Subcutaneous abdominal adipose tissue (tissue), 5 donors: ENCODE measurements at regions not wholly inside any gene's neighbourhood (a gene's known extent, or its start where the extent isn't known, plus 50 kb on each side); places are given as distances from the start of the nearest gene placed in this dataset.
"Not testable (repeated sequence)": the region's sequence is repeated elsewhere in the genome, so short reads cannot be mapped to it uniquely, and the experiment has no call there.

ENCODE experiments used
- H3K27ac ChIP-seq: one replicate; pipeline ENCODE4 v1.7.0; 2013; ENCODE audit warnings: low read depth, mild to moderate bottlenecking, inconsistent platforms, low read length, moderate library complexity
- H3K27me3 ChIP-seq, 5 donors: one replicate each; pipeline ENCODE4 v1.7.0; 2013; ENCODE audit warnings: low read length in 5 of 5, inconsistent platforms in 1 of 5; ENCODE audit not compliant: control insufficient read depth in 5 of 5, insufficient read depth in 4 of 5
- H3K36me3 ChIP-seq, 5 donors: one replicate each; pipeline ENCODE4 v1.7.0; 2013; ENCODE audit warnings: low read length in 5 of 5; ENCODE audit not compliant: control insufficient read depth in 5 of 5, insufficient read depth in 5 of 5
- H3K4me1 ChIP-seq, 5 donors: one replicate each; pipeline ENCODE4 v1.7.0; 2013; ENCODE audit warnings: low read length in 5 of 5, mild to moderate bottlenecking in 3 of 5, moderate library complexity in 1 of 5; ENCODE audit not compliant: control insufficient read depth in 5 of 5, insufficient read depth in 5 of 5
- H3K4me3 ChIP-seq, 5 donors: one replicate each; pipeline ENCODE4 v1.7.0; 2013; ENCODE audit warnings: low read length in 5 of 5, low read depth in 1 of 5
- H3K9ac ChIP-seq, 5 donors: one replicate each; pipeline ENCODE4 v1.7.0; 2013; ENCODE audit warnings: low read length in 5 of 5, mild to moderate bottlenecking in 4 of 5, moderate library complexity in 3 of 5
- H3K9me3 ChIP-seq, 5 donors: one replicate each; pipeline ENCODE4 v1.7.0; 2013; ENCODE audit warnings: low read length in 5 of 5; ENCODE audit not compliant: control insufficient read depth in 5 of 5
- donor health status: healthy.
- donor health status: healthy.
- donor health status: healthy.
- donor health status: healthy.
- donor health status: healthy.

- Histone ChIP-seq H3K36me3 (no peaks in the 10 kb centered on the region), H3K9me3 (no peaks in the 10 kb centered on the region), H3K4me3 (no peak overlapping the region), H3K4me1 (no peaks in the 10 kb centered on the region), H3K9ac (no peak overlapping the region), H3K27ac (no peak overlapping the region), H3K27me3 (peaks cover 0 to 10% (median 0%) of the 10 kb centered on the region in 5 donors)
Measured at GRCh38 chr1:43015269-43015668, 56.6 kb upstream of the SLC2A1 start.

GRCh38 chr1:43014579-43014978 lies 55.9 kb upstream of the SLC2A1 start:
- peaks cover 0 to 10% (median 0%) of the 10 kb centered on the region in 5 donors for H3K27me3 ChIP-seq
- not testable (repeated sequence) for H3K27ac ChIP-seq

GRCh38 chr1:43011020-43011419 lies 52.4 kb upstream of the SLC2A1 start:
- Histone ChIP-seq H3K4me1 (no peaks in the 10 kb centered on the region), H3K27ac (no peak overlapping the region), H3K9ac (no peak overlapping the region), H3K4me3 (no peak overlapping the region), H3K9me3 (no peaks in the 10 kb centered on the region), H3K36me3 (no peaks in the 10 kb centered on the region), H3K27me3 (peaks cover 8 to 29% (median 19%) of the 10 kb centered on the region in 5 donors)

More at GRCh38 chr1:43014579-43014978, 55.9 kb upstream of the SLC2A1 start:
- H3K4me1 ChIP-seq, H3K9me3 ChIP-seq, H3K9ac ChIP-seq, H3K36me3 ChIP-seq, H3K4me3 ChIP-seq: not testable (repeated sequence)

GRCh38 chr1:43009274-43009673 lies 50.6 kb upstream of the SLC2A1 start:
- Histone ChIP-seq H3K4me3 (no peak overlapping the region), H3K27me3 (peaks cover 11 to 35% (median 26%) of the 10 kb centered on the region in 5 donors), H3K9me3 (no peaks in the 10 kb centered on the region), H3K36me3 (no peaks in the 10 kb centered on the region), H3K9ac (no peak overlapping the region), H3K4me1 (no peaks in the 10 kb centered on the region), H3K27ac (no peak overlapping the region)

GRCh38 chr1:43008115-43009060 lies 49.7 kb upstream of the SLC2A1 start:
- no peak overlapping the region for H3K4me3 ChIP-seq
- no peaks in the 10 kb centered on the region for H3K4me1 ChIP-seq
- H3K36me3 ChIP-seq: no peaks in the 10 kb centered on the region
- H3K27me3 ChIP-seq: peaks cover 11 to 32% (median 26%) of the 10 kb centered on the region in 5 donors
- no peak overlapping the region for H3K27ac ChIP-seq
- H3K9ac ChIP-seq: no peak overlapping the region
- H3K9me3 ChIP-seq: no peaks in the 10 kb centered on the region
